Fibroblast of villous mesenchyme (primary cell): ENCODE measurements at regions not wholly inside any gene's neighbourhood (a gene's known extent, or its start where the extent isn't known, plus 50 kb on each side); places are given as distances from the start of the nearest gene placed in this dataset.

Source experiments
- DNase-seq: peaks from one replicate; pipeline ENCODE4 v3.0.0-alpha.2; 2010; ENCODE audit warnings: low read depth
- H3K4me3 ChIP-seq: 2 replicates; pipeline ENCODE4 v1.5.1; 2011; ENCODE audit warnings: low read depth, mild to moderate bottlenecking, low read length
- CTCF ChIP-seq: IDR thresholded peaks from 2 replicates; pipeline ENCODE4 v1.5.1; 2012; ENCODE audit warnings: low read depth, mild to moderate bottlenecking, low read length; ENCODE audit not compliant: insufficient read depth

- no peak for TF ChIP-seq CTCF
- H3K4me3 ChIP-seq, result no peak overlapping the region
- DNase-seq, result no peak
These were observed 83.7 kb upstream of the ZNF516 start for GRCh38 chr18:76578571-76579300.

- DNase-seq, result peak; percentile 66
- H3K4me3 ChIP-seq, result no peak overlapping the region
- no peak for TF ChIP-seq CTCF
These were observed 78.4 kb upstream of the ZNF516 start for GRCh38 chr18:76573325-76574025.

- no peak for TF ChIP-seq CTCF
- DNase-seq, result peak; percentile 19
- H3K4me3 ChIP-seq, result no peak overlapping the region
These were observed 77.6 kb upstream of the ZNF516 start for GRCh38 chr18:76572518-76573247.

- no peak overlapping the region for H3K4me3 ChIP-seq
- no peak for DNase-seq
- TF ChIP-seq CTCF, result no peak
These were observed 76.6 kb upstream of the ZNF516 start for GRCh38 chr18:76571689-76572088.

GRCh38 chr18:76570856-76571255 lies 75.8 kb upstream of the ZNF516 start:
- no peak overlapping the region for H3K4me3 ChIP-seq
- DNase-seq, result no peak
- no peak for TF ChIP-seq CTCF

GRCh38 chr18:76569644-76570419 lies 74.8 kb upstream of the ZNF516 start:
- TF ChIP-seq CTCF, result no peak
- no peak overlapping the region for H3K4me3 ChIP-seq

More at GRCh38 chr18:76569644-76570419, 74.8 kb upstream of the ZNF516 start:
- no peak for DNase-seq
